Activated T-cell treated with anti-CD3 and anti-CD28 coated beads, Interleukin-2, amount 50 U/mL, for 24 hours (primary cell): ENCODE measurements at regions not wholly inside any gene's neighbourhood (a gene's known extent, or its start where the extent isn't known, plus 50 kb on each side); places are given as distances from the start of the nearest gene placed in this dataset.
A peak's percentile ranks its signal among the peaks of the same experiment; 100 is the strongest.

Experiments used
- DNase-seq: peaks from one replicate; pipeline ENCODE4 v3.0.0-alpha.2; 2020
- H3K27ac Mint-ChIP-seq: 2 replicates; pipeline ENCODE4 v1.8.0; 2020; ENCODE audit warnings: mild to moderate bottlenecking, mixed read lengths
- H3K27me3 Mint-ChIP-seq: 2 replicates; pipeline ENCODE4 v1.8.0; 2020; ENCODE audit warnings: mixed read lengths
- H3K36me3 Mint-ChIP-seq: 2 replicates; pipeline ENCODE4 v1.8.0; 2020; ENCODE audit warnings: low read depth, mixed read lengths
- H3K4me1 Mint-ChIP-seq: 2 replicates; pipeline ENCODE4 v1.8.0; 2020; ENCODE audit warnings: low read depth, mixed read lengths
- H3K4me3 Mint-ChIP-seq: 2 replicates; pipeline ENCODE4 v1.8.0; 2020; ENCODE audit warnings: mild to moderate bottlenecking, moderate library complexity, mixed read lengths
- H3K9me3 Mint-ChIP-seq: 2 replicates; pipeline ENCODE4 v1.8.0; 2020; ENCODE audit warnings: mixed read lengths

- peaks cover 3% of the 10 kb centered on the region for H3K27me3 Mint-ChIP-seq
- peak; percentile 81 for DNase-seq
- H3K9me3 Mint-ChIP-seq, result no peaks in the 10 kb centered on the region
- no peak overlapping the region for H3K4me3 Mint-ChIP-seq
- no peak overlapping the region for H3K27ac Mint-ChIP-seq
- no peaks in the 10 kb centered on the region for H3K36me3 Mint-ChIP-seq
- no peaks in the 10 kb centered on the region for H3K4me1 Mint-ChIP-seq
Measured at GRCh38 chr16:85275533-85276249, 163.4 kb upstream of the CIBAR2 start.

GRCh38 chr16:85276258-85276657 is 164.0 kb upstream of the CIBAR2 start:
- no peaks in the 10 kb centered on the region for H3K9me3 Mint-ChIP-seq
- no peak overlapping the region for H3K27ac Mint-ChIP-seq
- no peak overlapping the region for H3K4me3 Mint-ChIP-seq
- H3K36me3 Mint-ChIP-seq, result no peaks in the 10 kb centered on the region
- DNase-seq, result no peak
- no peaks in the 10 kb centered on the region for H3K4me1 Mint-ChIP-seq
- H3K27me3 Mint-ChIP-seq, result peaks cover 3% of the 10 kb centered on the region

GRCh38 chr16:85276721-85277120 is 164.4 kb upstream of the CIBAR2 start:
- Mint-ChIP-seq H3K27me3 (peaks cover 3% of the 10 kb centered on the region), H3K36me3 (no peaks in the 10 kb centered on the region), H3K9me3 (no peaks in the 10 kb centered on the region), H3K4me1 (no peaks in the 10 kb centered on the region), H3K27ac (no peak overlapping the region), H3K4me3 (no peak overlapping the region)
- no peak for DNase-seq

- DNase-seq, result no peak
- no peak overlapping the region for H3K4me3 Mint-ChIP-seq
Measured at GRCh38 chr16:85278839-85279238, 166.6 kb upstream of the CIBAR2 start.

GRCh38 chr16:85279402-85279801 is 167.1 kb upstream of the CIBAR2 start:
- no peaks in the 10 kb centered on the region for H3K36me3 Mint-ChIP-seq
- no peaks in the 10 kb centered on the region for H3K9me3 Mint-ChIP-seq
- H3K4me1 Mint-ChIP-seq, result no peaks in the 10 kb centered on the region
- DNase-seq, result no peak
- H3K4me3 Mint-ChIP-seq, result no peak overlapping the region
- no peak overlapping the region for H3K27ac Mint-ChIP-seq
- H3K27me3 Mint-ChIP-seq, result peaks cover 3% of the 10 kb centered on the region

More at GRCh38 chr16:85278839-85279238, 166.6 kb upstream of the CIBAR2 start:
- H3K27ac Mint-ChIP-seq, result no peak overlapping the region
- peaks cover 3% of the 10 kb centered on the region for H3K27me3 Mint-ChIP-seq
- H3K4me1 Mint-ChIP-seq, result no peaks in the 10 kb centered on the region
- no peaks in the 10 kb centered on the region for H3K36me3 Mint-ChIP-seq
- H3K9me3 Mint-ChIP-seq, result no peaks in the 10 kb centered on the region

GRCh38 chr16:85279825-85280545 is 167.7 kb upstream of the CIBAR2 start:
- H3K4me3 Mint-ChIP-seq, result no peak overlapping the region
- no peak overlapping the region for H3K27ac Mint-ChIP-seq
- peaks cover 1% of the 10 kb centered on the region for H3K27me3 Mint-ChIP-seq
- no peaks in the 10 kb centered on the region for H3K36me3 Mint-ChIP-seq
- H3K4me1 Mint-ChIP-seq, result no peaks in the 10 kb centered on the region
- no peak for DNase-seq
- H3K9me3 Mint-ChIP-seq, result no peaks in the 10 kb centered on the region

GRCh38 chr16:85281181-85281580 is 168.9 kb upstream of the CIBAR2 start:
- Mint-ChIP-seq H3K9me3 (no peaks in the 10 kb centered on the region), H3K4me1 (no peaks in the 10 kb centered on the region), H3K27me3 (no peaks in the 10 kb centered on the region), H3K36me3 (no peaks in the 10 kb centered on the region), H3K27ac (no peak overlapping the region), H3K4me3 (no peak overlapping the region)
- no peak for DNase-seq

- H3K27ac Mint-ChIP-seq, result no peak overlapping the region
- no peaks in the 10 kb centered on the region for H3K36me3 Mint-ChIP-seq
- DNase-seq, result no peak
Measured at GRCh38 chr16:85282842-85283241, 170.6 kb upstream of the CIBAR2 start.

GRCh38 chr16:85283305-85284050 is 171.2 kb upstream of the CIBAR2 start:
- no peak overlapping the region for H3K27ac Mint-ChIP-seq
- H3K4me1 Mint-ChIP-seq, result no peaks in the 10 kb centered on the region
- no peaks in the 10 kb centered on the region for H3K36me3 Mint-ChIP-seq
- H3K9me3 Mint-ChIP-seq, result no peaks in the 10 kb centered on the region
- H3K27me3 Mint-ChIP-seq, result no peaks in the 10 kb centered on the region
- H3K4me3 Mint-ChIP-seq, result no peak overlapping the region
- no peak for DNase-seq

More at GRCh38 chr16:85282842-85283241, 170.6 kb upstream of the CIBAR2 start:
- H3K4me3 Mint-ChIP-seq, result no peak overlapping the region
- no peaks in the 10 kb centered on the region for H3K27me3 Mint-ChIP-seq
- H3K4me1 Mint-ChIP-seq, result no peaks in the 10 kb centered on the region
- no peaks in the 10 kb centered on the region for H3K9me3 Mint-ChIP-seq

GRCh38 chr16:85284141-85284817 is 172.0 kb upstream of the CIBAR2 start:
- no peak for DNase-seq
- Mint-ChIP-seq H3K36me3 (no peaks in the 10 kb centered on the region), H3K27me3 (no peaks in the 10 kb centered on the region), H3K27ac (no peak overlapping the region), H3K4me3 (no peak overlapping the region), H3K4me1 (no peaks in the 10 kb centered on the region), H3K9me3 (no peaks in the 10 kb centered on the region)

GRCh38 chr16:85285681-85286065 is 173.4 kb upstream of the CIBAR2 start:
- no peaks in the 10 kb centered on the region for H3K4me1 Mint-ChIP-seq

GRCh38 chr16:85286066-85286831 is 174.0 kb upstream of the CIBAR2 start:
- H3K36me3 Mint-ChIP-seq, result no peaks in the 10 kb centered on the region
- H3K27ac Mint-ChIP-seq, result no peak overlapping the region
- no peak for DNase-seq
- no peaks in the 10 kb centered on the region for H3K4me1 Mint-ChIP-seq
- no peak overlapping the region for H3K4me3 Mint-ChIP-seq
- no peaks in the 10 kb centered on the region for H3K27me3 Mint-ChIP-seq
- no peaks in the 10 kb centered on the region for H3K9me3 Mint-ChIP-seq

More at GRCh38 chr16:85285681-85286065, 173.4 kb upstream of the CIBAR2 start:
- Mint-ChIP-seq H3K4me3 (no peak overlapping the region), H3K36me3 (no peaks in the 10 kb centered on the region), H3K9me3 (no peaks in the 10 kb centered on the region), H3K27me3 (no peaks in the 10 kb centered on the region), H3K27ac (no peak overlapping the region)
- no peak for DNase-seq

- Mint-ChIP-seq H3K27ac (no peak overlapping the region), H3K9me3 (no peaks in the 10 kb centered on the region), H3K4me3 (no peak overlapping the region), H3K27me3 (no peaks in the 10 kb centered on the region), H3K4me1 (no peaks in the 10 kb centered on the region), H3K36me3 (no peaks in the 10 kb centered on the region)
- no peak for DNase-seq
Measured at GRCh38 chr16:85286951-85287814, 174.9 kb upstream of the CIBAR2 start.
